ENCODE measurements at regions not wholly inside any gene's neighbourhood (a gene's known extent, or its start where the extent isn't known, plus 50 kb on each side); places are given as distances from the start of the nearest gene placed in this dataset.

DNA sequence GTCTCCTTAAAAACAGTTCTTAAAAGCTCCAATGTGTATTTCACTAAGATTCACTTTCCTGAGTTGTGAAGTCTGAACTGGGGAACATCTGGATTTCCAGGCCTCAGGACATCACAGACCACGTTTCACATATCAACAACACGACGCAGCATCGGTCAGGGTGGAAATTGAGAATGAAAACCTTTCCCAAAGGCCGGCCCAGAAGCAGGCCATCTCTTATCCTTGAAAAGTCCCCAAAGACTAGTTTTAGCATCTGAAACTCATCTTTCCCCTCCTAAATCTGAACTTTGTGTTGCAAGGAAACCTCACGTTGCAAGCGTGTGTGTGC lies 96.4 kb upstream of the COL5A1 start:
- TF ChIP-seq POLR2A (IDR thresholded peaks at IDR 0.05) = no peak
- TF ChIP-seq, protein P1, sequence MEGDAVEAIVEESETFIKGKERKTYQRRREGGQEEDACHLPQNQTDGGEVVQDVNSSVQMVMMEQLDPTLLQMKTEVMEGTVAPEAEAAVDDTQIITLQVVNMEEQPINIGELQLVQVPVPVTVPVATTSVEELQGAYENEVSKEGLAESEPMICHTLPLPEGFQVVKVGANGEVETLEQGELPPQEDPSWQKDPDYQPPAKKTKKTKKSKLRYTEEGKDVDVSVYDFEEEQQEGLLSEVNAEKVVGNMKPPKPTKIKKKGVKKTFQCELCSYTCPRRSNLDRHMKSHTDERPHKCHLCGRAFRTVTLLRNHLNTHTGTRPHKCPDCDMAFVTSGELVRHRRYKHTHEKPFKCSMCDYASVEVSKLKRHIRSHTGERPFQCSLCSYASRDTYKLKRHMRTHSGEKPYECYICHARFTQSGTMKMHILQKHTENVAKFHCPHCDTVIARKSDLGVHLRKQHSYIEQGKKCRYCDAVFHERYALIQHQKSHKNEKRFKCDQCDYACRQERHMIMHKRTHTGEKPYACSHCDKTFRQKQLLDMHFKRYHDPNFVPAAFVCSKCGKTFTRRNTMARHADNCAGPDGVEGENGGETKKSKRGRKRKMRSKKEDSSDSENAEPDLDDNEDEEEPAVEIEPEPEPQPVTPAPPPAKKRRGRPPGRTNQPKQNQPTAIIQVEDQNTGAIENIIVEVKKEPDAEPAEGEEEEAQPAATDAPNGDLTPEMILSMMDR (IDR thresholded peaks at IDR 0.05) = no peak

Measured in vagina (tissue), 2 donors.